Fibroblast of mammary gland (primary cell): ENCODE measurements at regions not wholly inside any gene's neighbourhood (a gene's known extent, or its start where the extent isn't known, plus 50 kb on each side); places are given as distances from the start of the nearest gene placed in this dataset.

Source experiments
- DNase-seq: peaks from one replicate; pipeline ENCODE4 v3.0.0-alpha.2; 2010; ENCODE audit warnings: low read depth
- H3K4me3 ChIP-seq: 2 replicates; pipeline ENCODE4 v1.5.1; 2011; ENCODE audit warnings: low read depth, mild to moderate bottlenecking, low read length, moderate library complexity; ENCODE audit not compliant: control insufficient read depth
- TF ChIP-seq, protein P1 (sequence below): conservative IDR thresholded peaks from 2 replicates; pipeline ENCODE4 v1.5.1; 2011; ENCODE audit warnings: low read depth, low read length, inconsistent platforms; ENCODE audit not compliant: control insufficient read depth, insufficient read depth

- TF ChIP-seq, protein P1, sequence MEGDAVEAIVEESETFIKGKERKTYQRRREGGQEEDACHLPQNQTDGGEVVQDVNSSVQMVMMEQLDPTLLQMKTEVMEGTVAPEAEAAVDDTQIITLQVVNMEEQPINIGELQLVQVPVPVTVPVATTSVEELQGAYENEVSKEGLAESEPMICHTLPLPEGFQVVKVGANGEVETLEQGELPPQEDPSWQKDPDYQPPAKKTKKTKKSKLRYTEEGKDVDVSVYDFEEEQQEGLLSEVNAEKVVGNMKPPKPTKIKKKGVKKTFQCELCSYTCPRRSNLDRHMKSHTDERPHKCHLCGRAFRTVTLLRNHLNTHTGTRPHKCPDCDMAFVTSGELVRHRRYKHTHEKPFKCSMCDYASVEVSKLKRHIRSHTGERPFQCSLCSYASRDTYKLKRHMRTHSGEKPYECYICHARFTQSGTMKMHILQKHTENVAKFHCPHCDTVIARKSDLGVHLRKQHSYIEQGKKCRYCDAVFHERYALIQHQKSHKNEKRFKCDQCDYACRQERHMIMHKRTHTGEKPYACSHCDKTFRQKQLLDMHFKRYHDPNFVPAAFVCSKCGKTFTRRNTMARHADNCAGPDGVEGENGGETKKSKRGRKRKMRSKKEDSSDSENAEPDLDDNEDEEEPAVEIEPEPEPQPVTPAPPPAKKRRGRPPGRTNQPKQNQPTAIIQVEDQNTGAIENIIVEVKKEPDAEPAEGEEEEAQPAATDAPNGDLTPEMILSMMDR: no peak
- DNase-seq: no peak
- H3K4me3 ChIP-seq: no peak overlapping the region
Observed at GRCh38 chr16:6106061-6106460, 1008.5 kb upstream of the EEF2KMT start.

DNA sequence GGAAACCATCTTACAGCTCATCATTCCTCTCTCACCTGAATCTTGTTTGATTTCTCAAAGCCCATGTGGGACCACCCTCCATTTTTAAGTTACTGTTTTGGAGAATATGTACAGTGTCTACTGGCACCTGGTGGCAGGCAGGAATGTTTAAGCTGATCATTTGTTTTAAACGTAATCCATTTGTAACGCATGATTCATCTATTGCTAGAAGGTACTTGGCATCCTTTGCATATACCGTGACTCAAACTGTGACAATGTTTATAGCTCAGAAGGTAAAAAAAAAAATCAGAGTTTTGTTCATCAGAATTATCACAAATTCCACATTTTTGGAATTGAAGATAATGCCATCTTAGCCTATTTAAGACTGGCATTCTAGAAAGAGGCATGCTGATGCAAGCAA, 1007.5 kb upstream of the EEF2KMT start:
- no peak for DNase-seq
- TF ChIP-seq, protein P1: no peak

GRCh38 chr16:6104428-6104827, 1006.8 kb upstream of the EEF2KMT start:
- TF ChIP-seq, protein P1: no peak

More for the DNA sequence above, 1007.5 kb upstream of the EEF2KMT start:
- no peak overlapping the region for H3K4me3 ChIP-seq

GRCh38 chr16:6103561-6103960, 1006.0 kb upstream of the EEF2KMT start:
- TF ChIP-seq, protein P1: no peak
- no peak overlapping the region for H3K4me3 ChIP-seq

More at GRCh38 chr16:6104428-6104827, 1006.8 kb upstream of the EEF2KMT start:
- H3K4me3 ChIP-seq: no peak overlapping the region
- no peak for DNase-seq

DNA sequence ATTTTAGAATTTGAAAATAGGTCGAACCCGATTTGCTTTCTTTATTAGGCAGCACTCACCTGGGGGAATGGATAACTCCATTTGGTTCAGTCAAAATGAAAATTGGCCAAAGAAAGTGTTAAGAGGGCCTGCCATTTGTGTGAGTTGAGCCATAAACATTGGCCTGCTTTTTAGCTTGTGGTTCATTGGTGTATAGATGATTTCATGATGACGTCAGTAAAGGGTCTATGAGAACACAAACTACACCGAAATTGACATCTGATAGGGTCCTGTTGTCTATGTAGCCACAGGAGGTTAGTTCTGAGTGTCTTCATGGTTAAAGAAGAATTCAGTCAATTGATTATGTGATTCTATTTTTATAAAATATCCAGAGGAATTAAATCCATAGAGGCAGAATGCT, 1001.5 kb upstream of the EEF2KMT start:
- no peak overlapping the region for H3K4me3 ChIP-seq
- DNase-seq: no peak
- TF ChIP-seq, protein P1: no peak

More at GRCh38 chr16:6103561-6103960, 1006.0 kb upstream of the EEF2KMT start:
- no peak for DNase-seq

DNA sequence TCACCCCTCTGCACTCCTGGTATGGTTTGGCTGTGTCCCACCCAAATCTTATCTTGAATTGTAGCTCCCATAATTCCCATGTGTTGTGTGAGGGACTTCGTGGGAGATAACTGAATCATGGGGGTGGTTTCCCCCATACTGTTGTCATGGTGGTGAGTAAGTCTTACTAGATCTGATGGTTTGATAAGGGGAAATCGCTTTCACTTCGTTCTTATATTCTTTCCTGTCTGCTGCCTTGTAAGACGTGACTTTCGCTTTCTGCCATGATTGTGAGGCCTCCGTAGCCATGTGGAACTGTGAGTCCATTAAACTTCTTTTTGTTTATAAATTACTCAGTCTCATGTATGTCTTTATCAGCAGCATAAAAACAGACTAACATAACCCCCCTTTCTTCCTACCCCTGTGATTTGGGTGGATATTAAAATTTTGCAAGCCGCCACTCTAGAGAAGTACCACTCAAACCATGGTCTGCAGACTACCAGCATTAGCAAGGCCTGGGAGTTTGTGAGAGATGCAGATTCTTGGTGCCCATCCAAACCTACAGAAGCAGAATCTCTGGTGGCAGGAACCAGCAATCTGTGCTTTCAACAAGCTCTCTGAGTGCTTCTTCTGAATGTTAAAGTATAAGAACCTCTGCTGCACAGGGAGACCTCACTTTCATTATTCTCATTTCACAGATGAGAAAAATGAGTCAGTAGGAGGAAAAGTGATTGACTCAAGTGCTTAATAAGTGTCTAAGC, 999.5 kb upstream of the EEF2KMT start:
- DNase-seq: no peak
- TF ChIP-seq, protein P1: no peak
- no peak overlapping the region for H3K4me3 ChIP-seq
